ENCODE measurements at regions not wholly inside any gene's neighbourhood (a gene's known extent, or its start where the extent isn't known, plus 50 kb on each side); places are given as distances from the start of the nearest gene placed in this dataset.
A peak's percentile ranks its signal among the peaks of the same experiment; 100 is the strongest.

GRCh38 chr10:29925771-29926692 lies 133.4 kb downstream of the JCAD start:
- no peak for DNase-seq (ENCODE audit: low read depth)

GRCh38 chr10:29924436-29924835 lies 134.9 kb downstream of the JCAD start:
- DNase-seq (ENCODE audit: low read depth): no peak

- DNase-seq (ENCODE audit: low read depth): no peak
Observed at GRCh38 chr10:29923416-29923965, 135.9 kb downstream of the JCAD start.

DNA sequence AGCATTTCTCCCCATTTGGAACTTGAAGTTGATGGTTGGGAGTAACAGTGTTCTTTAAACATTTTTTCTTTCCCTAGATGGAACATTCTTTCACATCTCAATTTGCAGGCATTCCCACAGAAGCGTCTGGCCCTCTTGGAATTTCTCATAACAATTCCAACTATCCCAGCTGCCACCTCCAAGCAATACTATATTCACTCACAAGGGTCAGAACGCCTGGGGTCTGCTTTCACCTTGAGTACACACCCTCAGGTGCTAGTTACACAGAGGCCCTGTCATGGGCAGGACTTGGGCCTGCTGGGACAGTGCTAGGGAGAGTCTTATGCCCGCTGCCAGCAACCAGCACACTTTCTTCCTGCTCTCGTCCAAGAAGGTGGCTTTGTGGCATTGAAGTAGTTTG lies 136.5 kb downstream of the JCAD start:
- DNase-seq (ENCODE audit: low read depth): no peak

DNA sequence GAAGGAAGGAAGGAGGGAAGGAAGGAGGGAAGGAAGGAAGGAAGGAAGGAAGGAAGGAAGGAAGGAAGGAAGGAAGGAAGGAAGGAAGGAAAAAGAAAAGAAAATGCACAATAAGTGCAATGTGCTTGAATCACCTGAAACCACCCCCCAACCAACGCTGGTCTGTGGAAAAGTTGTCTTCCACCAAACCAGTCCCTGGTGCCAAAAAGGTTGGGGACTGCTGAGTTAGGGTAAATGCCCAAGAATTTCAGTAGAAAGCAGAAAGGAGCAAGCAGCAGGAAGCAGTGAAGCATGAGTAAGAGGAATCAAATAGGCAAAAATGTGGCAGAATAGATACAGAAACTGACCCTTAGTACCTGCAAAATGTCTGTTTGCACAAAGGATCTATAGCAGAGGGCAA lies 137.2 kb downstream of the JCAD start:
- DNase-seq (ENCODE audit: low read depth): no peak

- DNase-seq (ENCODE audit: low read depth): no peak
Observed at GRCh38 chr10:29921071-29921446, 138.3 kb downstream of the JCAD start.

- no peak for DNase-seq (ENCODE audit: low read depth)
Observed at GRCh38 chr10:29920408-29921070, 138.8 kb downstream of the JCAD start.

- no peak for DNase-seq (ENCODE audit: low read depth)
Observed at GRCh38 chr10:29918623-29919400, 140.6 kb downstream of the JCAD start.

- DNase-seq (ENCODE audit: low read depth): no peak
Observed at GRCh38 chr10:29917311-29917710, 142.1 kb downstream of the JCAD start.

DNA sequence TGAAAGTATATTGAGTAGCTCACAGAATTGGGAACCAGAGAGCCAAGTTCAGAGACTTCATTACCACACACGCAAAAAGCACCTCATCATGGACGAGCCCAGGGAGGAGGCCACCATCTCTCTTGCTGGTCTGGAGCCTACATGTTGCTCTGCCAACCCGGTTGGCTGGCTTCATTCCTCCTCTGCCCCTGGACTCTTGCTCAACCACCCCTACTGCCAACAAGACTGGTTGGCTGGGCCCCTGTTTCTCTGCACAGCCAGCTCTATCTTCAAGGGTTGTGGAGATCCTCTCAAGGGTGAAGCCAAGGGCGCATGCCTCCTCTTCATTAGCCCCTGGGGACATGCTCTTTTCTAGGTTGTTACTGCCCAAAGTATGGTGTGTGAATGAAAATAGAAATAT lies 142.7 kb downstream of the JCAD start:
- DNase-seq (ENCODE audit: low read depth): no peak

- no peak for DNase-seq (ENCODE audit: low read depth)
Observed at GRCh38 chr10:29914986-29915785, 144.2 kb downstream of the JCAD start.

GRCh38 chr10:29908962-29909361 lies 150.4 kb downstream of the JCAD start:
- no peak for DNase-seq (ENCODE audit: low read depth)

GRCh38 chr10:29900865-29901264 lies 158.5 kb downstream of the JCAD start:
- no peak for DNase-seq (ENCODE audit: low read depth)

GRCh38 chr10:29897999-29898716 lies 161.2 kb downstream of the JCAD start:
- DNase-seq (ENCODE audit: low read depth): no peak

DNA sequence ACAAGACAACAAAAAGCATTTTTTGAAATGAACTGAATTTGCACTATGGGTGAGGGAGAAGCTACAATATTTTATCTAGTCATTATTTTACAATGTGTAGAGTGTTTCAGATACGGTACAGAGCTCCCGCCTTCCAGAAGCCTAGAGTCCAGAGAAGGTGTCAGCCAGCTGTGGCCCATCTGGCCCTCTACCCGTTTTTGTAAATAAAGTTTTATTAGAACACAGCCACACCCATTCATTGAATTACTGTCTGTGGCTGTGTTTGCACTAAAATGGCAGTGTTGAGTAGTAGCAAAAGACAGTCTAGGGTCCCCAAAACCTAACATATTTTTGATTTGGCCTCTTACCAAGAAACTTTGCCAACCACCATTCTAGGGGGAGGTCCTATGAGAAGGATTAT lies 162.0 kb downstream of the JCAD start:
- DNase-seq (ENCODE audit: low read depth): no peak

DNA sequence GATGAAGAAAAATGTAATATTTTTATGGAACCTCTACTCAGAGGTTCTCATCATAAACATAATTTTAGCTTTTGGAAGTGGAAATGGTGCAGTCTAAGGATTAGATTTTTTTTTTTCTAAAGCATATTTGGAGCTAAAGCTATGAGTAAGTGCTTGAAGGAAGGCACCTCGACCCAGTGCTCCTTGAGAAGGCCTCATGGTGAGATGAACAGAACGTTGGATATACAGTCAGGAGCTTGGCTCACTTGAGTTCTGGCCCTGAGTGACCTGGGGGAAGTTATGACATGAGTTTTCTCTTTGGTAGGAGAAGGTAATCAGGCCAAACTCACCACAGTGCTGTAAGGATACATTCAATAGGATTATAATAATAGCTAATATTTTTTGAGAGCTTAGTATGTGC lies 163.3 kb downstream of the JCAD start:
- no peak for DNase-seq (ENCODE audit: low read depth)

DNA sequence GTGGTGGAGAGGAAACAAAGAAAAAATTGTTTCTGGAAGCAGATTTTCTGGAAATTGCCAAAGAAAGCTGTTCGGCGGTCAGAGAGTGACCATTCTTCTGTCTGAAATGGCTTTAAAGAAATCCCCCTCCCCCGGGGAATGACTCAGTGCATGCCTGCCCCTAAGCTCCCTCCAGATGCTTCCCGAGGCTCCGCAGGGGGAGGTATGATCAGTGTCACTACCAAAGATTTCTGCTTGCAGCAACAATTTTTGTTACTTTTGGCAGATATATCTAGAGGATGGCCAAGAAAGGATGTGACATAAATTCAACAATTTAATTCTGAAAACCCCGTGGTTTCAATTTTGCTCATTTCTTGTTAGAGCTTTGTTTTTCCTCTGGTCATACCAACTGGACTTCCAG lies 163.9 kb downstream of the JCAD start:
- DNase-seq (ENCODE audit: low read depth): peak; percentile 67

DNA sequence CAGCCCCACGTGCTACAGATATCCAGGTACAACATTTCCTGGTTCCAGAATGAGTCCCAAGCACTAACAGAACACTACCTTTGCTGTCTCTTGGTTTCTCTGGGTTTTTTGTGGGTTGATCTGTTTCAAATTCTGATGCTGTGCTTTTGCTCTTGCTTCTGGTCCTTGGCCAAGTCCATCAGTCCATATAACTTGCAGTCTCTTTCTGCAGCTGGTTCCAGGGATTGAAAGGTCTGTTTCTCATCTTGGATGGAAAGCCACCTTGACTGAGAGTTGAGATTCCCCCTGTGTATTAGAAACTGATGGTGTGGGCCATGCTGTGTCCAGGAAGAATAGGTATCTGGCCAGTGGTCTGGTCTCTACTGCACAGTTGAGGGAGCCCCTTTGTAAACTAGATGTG lies 171.1 kb downstream of the JCAD start:
- no peak for DNase-seq (ENCODE audit: low read depth)

GRCh38 chr10:29886299-29886698 lies 173.1 kb downstream of the JCAD start:
- no peak for DNase-seq (ENCODE audit: low read depth)

DNA sequence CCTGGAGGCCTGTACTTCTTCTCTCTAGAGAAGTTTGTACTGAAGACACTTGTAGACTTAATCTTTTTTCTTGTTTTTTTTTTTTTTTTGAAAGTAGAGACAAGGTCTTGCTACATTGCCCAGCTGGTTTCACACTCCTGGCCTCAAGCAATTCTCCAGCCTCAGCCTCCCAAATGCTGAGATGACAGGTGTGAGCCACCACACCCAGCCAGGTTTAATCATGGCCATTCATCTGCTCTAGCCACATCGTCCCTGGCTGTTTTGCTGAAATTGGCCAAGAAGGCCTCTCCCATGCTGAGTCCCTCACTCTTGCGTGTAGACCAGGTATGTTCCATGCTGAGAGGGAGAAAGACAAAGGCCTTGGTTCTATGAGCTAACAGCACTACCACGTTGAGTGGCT lies 176.2 kb downstream of the JCAD start:
- no peak for DNase-seq (ENCODE audit: low read depth)

DNA sequence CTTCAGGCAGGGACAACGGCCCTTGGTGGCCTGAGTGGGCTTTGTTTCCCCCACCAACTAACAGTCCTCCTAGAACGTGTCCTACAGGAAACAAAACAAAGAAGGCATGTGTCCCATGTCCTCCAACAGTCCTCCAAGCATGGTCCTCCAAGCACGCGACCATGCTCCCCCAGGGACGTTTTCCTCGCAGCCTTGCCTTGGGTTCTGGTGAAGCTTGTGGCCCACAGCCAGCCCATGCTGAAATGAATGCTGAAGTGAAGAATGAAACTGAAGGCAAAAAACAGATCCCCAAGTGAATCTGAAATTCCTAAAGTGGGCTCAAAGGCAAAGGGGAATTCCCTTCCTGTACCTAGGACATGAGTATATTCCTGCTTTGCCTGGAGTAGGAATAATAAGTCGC lies 176.6 kb downstream of the JCAD start:
- DNase-seq (ENCODE audit: low read depth): no peak

All from Daoy (cell line).